ENCODE measurements at regions not wholly inside any gene's neighbourhood (a gene's known extent, or its start where the extent isn't known, plus 50 kb on each side); places are given as distances from the start of the nearest gene placed in this dataset.

DNA sequence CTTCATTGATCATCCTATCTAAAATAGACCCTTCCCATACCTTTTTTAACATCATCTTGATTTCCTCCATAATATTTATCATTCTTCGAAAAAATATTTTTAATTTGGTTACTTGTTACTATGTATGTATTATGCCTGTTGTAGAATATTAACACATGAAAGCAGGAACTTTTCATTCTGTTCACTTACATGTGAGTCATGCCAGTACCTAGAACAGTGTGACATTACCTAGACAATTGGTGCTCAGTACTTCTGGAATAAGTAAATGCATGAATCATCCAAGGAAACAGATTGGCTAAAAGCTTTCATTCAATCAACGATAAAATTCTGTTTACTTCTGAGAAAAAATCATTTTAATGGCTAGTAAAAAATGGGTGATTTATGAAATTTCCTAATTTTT is 76.4 kb downstream of the CXXC4 start:
- no peak for ATAC-seq
- TF ChIP-seq CSDC2 (CRISPR knock-in tag; IDR thresholded peaks at IDR 0.05) (no peak), ZC3H10 (CRISPR knock-in tag; IDR thresholded peaks at IDR 0.05) (no peak)

DNA sequence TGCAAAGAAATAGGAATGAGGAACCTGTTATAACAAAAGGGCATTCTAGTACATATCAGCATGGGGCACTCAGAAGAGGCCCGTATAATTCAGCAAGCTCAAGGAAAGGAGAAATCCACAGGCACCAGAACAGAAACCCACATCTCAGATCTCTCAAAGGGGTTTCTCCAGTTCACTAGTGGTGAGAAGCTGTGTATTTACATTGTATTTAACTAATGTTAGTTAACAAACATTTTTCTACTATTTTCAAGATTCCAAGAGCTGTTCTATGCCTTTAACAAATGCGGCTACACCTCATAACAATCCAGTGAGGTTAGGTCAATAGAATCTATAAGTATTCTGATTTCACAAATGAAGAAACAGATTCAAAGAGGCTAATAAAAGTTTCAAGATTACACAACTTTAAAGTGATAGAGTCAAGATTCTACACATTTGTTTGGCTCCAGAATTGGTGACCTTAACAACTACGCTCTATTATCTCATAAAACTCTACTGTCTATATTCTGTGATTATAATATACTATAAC is 77.3 kb downstream of the CXXC4 start:
- ATAC-seq = no peak
- TF ChIP-seq ZFP30 (CRISPR knock-in tag; IDR thresholded peaks at IDR 0.05) (no peak), GLIS3 (CRISPR knock-in tag; IDR thresholded peaks at IDR 0.05) (no peak), CSDC2 (CRISPR knock-in tag; IDR thresholded peaks at IDR 0.05) (no peak), SNAI2 (CRISPR knock-in tag; IDR thresholded peaks at IDR 0.05) (no peak), ZFP3 (CRISPR knock-in tag; IDR thresholded peaks at IDR 0.05) (no peak), OSR1 (CRISPR knock-in tag; IDR thresholded peaks at IDR 0.05) (no peak)
- TF ChIP-seq, protein P1, sequence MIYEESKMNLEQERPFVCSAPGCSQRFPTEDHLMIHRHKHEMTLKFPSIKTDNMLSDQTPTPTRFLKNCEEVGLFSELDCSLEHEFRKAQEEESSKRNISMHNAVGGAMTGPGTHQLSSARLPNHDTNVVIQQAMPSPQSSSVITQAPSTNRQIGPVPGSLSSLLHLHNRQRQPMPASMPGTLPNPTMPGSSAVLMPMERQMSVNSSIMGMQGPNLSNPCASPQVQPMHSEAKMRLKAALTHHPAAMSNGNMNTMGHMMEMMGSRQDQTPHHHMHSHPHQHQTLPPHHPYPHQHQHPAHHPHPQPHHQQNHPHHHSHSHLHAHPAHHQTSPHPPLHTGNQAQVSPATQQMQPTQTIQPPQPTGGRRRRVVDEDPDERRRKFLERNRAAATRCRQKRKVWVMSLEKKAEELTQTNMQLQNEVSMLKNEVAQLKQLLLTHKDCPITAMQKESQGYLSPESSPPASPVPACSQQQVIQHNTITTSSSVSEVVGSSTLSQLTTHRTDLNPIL (CRISPR knock-in tag; IDR thresholded peaks at IDR 0.05; ENCODE audit: low read depth) = no peak

DNA sequence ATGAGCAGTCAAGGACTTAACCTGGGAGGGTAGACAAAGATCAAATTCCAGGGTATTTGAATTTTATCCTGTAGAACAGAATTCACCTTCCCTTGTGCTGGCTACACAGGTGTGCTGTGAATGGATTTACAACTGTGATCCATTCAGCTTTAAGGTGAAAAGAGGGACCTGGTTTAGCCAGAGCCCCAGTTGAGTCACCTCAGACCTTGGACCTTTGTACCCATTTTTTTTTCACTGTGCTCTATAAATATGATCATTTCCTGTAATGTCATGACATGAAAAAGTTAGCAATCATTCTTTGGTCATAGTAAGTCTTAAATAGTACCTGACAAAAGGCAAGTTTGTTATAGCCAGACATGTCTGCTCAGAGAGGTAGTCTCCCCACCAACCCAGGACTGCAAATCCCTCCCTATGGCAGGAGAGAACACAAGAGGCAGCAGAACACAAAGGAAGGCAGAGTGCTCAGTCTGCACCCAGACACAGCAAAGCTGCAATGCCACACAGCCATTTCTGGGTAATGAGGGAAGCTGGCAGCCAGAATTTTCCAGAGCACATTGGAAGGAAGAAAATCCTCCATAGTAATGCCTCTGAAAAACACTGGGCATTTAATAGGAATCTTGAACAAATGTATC is 77.9 kb downstream of the CXXC4 start:
- no peak for TF ChIP-seq SNAI2 (CRISPR knock-in tag; IDR thresholded peaks at IDR 0.05)
- TF ChIP-seq, protein P1 (CRISPR knock-in tag; IDR thresholded peaks at IDR 0.05; ENCODE audit: low read depth) = no peak
- no peak for TF ChIP-seq PPARA (CRISPR knock-in tag; IDR thresholded peaks at IDR 0.05; ENCODE audit: borderline replicate concordance)
- no peak for TF ChIP-seq ZNF70 (CRISPR knock-in tag; IDR thresholded peaks at IDR 0.05)
- no peak for TF ChIP-seq GLIS3 (CRISPR knock-in tag; IDR thresholded peaks at IDR 0.05)
- TF ChIP-seq, protein P2, sequence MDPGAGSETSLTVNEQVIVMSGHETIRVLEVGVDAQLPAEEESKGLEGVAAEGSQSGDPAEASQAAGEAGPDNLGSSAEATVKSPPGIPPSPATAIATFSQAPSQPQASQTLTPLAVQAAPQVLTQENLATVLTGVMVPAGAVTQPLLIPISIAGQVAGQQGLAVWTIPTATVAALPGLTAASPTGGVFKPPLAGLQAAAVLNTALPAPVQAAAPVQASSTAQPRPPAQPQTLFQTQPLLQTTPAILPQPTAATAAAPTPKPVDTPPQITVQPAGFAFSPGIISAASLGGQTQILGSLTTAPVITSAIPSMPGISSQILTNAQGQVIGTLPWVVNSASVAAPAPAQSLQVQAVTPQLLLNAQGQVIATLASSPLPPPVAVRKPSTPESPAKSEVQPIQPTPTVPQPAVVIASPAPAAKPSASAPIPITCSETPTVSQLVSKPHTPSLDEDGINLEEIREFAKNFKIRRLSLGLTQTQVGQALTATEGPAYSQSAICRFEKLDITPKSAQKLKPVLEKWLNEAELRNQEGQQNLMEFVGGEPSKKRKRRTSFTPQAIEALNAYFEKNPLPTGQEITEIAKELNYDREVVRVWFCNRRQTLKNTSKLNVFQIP (CRISPR knock-in tag; IDR thresholded peaks at IDR 0.05; ENCODE audit: borderline replicate concordance, low read depth) = no peak
- TF ChIP-seq OSR1 (CRISPR knock-in tag; IDR thresholded peaks at IDR 0.05) = no peak
- TF ChIP-seq, protein P3, sequence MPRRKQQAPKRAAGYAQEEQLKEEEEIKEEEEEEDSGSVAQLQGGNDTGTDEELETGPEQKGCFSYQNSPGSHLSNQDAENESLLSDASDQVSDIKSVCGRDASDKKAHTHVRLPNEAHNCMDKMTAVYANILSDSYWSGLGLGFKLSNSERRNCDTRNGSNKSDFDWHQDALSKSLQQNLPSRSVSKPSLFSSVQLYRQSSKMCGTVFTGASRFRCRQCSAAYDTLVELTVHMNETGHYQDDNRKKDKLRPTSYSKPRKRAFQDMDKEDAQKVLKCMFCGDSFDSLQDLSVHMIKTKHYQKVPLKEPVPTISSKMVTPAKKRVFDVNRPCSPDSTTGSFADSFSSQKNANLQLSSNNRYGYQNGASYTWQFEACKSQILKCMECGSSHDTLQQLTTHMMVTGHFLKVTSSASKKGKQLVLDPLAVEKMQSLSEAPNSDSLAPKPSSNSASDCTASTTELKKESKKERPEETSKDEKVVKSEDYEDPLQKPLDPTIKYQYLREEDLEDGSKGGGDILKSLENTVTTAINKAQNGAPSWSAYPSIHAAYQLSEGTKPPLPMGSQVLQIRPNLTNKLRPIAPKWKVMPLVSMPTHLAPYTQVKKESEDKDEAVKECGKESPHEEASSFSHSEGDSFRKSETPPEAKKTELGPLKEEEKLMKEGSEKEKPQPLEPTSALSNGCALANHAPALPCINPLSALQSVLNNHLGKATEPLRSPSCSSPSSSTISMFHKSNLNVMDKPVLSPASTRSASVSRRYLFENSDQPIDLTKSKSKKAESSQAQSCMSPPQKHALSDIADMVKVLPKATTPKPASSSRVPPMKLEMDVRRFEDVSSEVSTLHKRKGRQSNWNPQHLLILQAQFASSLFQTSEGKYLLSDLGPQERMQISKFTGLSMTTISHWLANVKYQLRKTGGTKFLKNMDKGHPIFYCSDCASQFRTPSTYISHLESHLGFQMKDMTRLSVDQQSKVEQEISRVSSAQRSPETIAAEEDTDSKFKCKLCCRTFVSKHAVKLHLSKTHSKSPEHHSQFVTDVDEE (CRISPR knock-in tag; IDR thresholded peaks at IDR 0.05) = no peak
- TF ChIP-seq ZNF8 (CRISPR knock-in tag; IDR thresholded peaks at IDR 0.05) = no peak
- TF ChIP-seq, protein P4, sequence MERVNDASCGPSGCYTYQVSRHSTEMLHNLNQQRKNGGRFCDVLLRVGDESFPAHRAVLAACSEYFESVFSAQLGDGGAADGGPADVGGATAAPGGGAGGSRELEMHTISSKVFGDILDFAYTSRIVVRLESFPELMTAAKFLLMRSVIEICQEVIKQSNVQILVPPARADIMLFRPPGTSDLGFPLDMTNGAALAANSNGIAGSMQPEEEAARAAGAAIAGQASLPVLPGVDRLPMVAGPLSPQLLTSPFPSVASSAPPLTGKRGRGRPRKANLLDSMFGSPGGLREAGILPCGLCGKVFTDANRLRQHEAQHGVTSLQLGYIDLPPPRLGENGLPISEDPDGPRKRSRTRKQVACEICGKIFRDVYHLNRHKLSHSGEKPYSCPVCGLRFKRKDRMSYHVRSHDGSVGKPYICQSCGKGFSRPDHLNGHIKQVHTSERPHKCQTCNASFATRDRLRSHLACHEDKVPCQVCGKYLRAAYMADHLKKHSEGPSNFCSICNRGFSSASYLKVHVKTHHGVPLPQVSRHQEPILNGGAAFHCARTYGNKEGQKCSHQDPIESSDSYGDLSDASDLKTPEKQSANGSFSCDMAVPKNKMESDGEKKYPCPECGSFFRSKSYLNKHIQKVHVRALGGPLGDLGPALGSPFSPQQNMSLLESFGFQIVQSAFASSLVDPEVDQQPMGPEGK (CRISPR knock-in tag; IDR thresholded peaks at IDR 0.05; ENCODE audit: borderline replicate concordance) = no peak
- no peak for TF ChIP-seq ESRRG (CRISPR knock-in tag; IDR thresholded peaks at IDR 0.05)
- no peak for ATAC-seq

DNA sequence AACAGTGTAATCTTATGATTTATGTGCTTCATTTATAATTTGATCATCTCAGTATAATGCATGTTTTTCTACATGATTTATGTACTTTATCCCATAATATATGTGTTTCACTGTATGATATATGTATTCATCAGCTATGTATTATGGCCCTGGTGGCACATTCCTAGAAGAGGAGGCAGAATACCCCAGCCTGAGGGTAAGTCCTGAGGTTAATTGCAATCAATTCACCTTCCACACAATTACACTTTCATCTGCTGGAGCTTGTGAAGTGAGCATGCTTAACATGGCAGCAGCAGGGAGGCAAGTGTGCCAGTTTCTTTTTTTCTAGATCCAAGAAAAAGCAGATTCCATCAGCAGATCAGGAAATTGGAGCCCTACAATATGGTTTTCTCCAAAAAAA is 81.2 kb downstream of the CXXC4 start:
- no peak for ATAC-seq
- TF ChIP-seq RARB (CRISPR knock-in tag; IDR thresholded peaks at IDR 0.05) = no peak
- no peak for TF ChIP-seq ZFP30 (CRISPR knock-in tag; IDR thresholded peaks at IDR 0.05)
- no peak for TF ChIP-seq BACH2 (CRISPR knock-in tag; IDR thresholded peaks at IDR 0.05; ENCODE audit: borderline replicate concordance)
- TF ChIP-seq CSDC2 (CRISPR knock-in tag; IDR thresholded peaks at IDR 0.05) = no peak
- no peak for TF ChIP-seq ISL1 (CRISPR knock-in tag; IDR thresholded peaks at IDR 0.05)
- TF ChIP-seq ZNF8 (CRISPR knock-in tag; IDR thresholded peaks at IDR 0.05) = no peak
- TF ChIP-seq, protein P4 (CRISPR knock-in tag; IDR thresholded peaks at IDR 0.05; ENCODE audit: borderline replicate concordance) = no peak
- TF ChIP-seq GLIS3 (CRISPR knock-in tag; IDR thresholded peaks at IDR 0.05) = no peak
- TF ChIP-seq, protein P1 (CRISPR knock-in tag; IDR thresholded peaks at IDR 0.05; ENCODE audit: low read depth) = no peak
- TF ChIP-seq TOX (CRISPR knock-in tag; IDR thresholded peaks at IDR 0.05; ENCODE audit: borderline replicate concordance) = no peak
- no peak for TF ChIP-seq TCF4 (CRISPR knock-in tag; IDR thresholded peaks at IDR 0.05; ENCODE audit: borderline replicate concordance)
- TF ChIP-seq SNAI2 (CRISPR knock-in tag; IDR thresholded peaks at IDR 0.05) = no peak

Data from SK-N-SH treated with all-trans-retinoic acid at 6 μM for 48 hours (cell line).